MM.1S (cell line): ENCODE measurements at regions not wholly inside any gene's neighbourhood (a gene's known extent, or its start where the extent isn't known, plus 50 kb on each side); places are given as distances from the start of the nearest gene placed in this dataset.

Source experiments
- DNase-seq: peaks from one replicate; pipeline ENCODE4 v3.0.0-alpha.2; 2015
- H2AFZ ChIP-seq: fragments of 300-600 bp; sonication (generic); 2 replicates; pipeline ENCODE4 v1.6.0; 2016; ENCODE audit warnings: antibody characterized with exemption, low read length
- H3F3A ChIP-seq: fragments of 300-600 bp; sonication (generic); 2 replicates; pipeline ENCODE4 v1.6.1; 2016; ENCODE audit warnings: mild to moderate bottlenecking, antibody characterized with exemption, low read length, moderate library complexity, mixed read lengths; ENCODE audit not compliant: insufficient read depth
- H3K27ac ChIP-seq: fragments of 300-600 bp; sonication (generic); 2 replicates; pipeline ENCODE4 v1.5.1; 2016; ENCODE audit warnings: mild to moderate bottlenecking, low read length
- H3K27me3 ChIP-seq: fragments of 300-600 bp; sonication (generic); replicated peaks from 2 replicates; pipeline ENCODE4 v1.6.0; 2016; ENCODE audit warnings: low read length; ENCODE audit not compliant: insufficient read depth
- H3K36me3 ChIP-seq: fragments of 300-600 bp; sonication (generic); replicated peaks from 2 replicates; pipeline ENCODE4 v1.6.1; 2016; ENCODE audit warnings: mild to moderate bottlenecking, low read length, mixed read lengths; ENCODE audit not compliant: insufficient read depth
- H3K4me1 ChIP-seq: fragments of 300-600 bp; sonication (generic); 2 replicates; pipeline ENCODE4 v1.6.1; 2016; ENCODE audit warnings: low read length, mixed read lengths
- H3K4me2 ChIP-seq: fragments of 300-600 bp; sonication (generic); 2 replicates; pipeline ENCODE4 v1.6.0; 2016; ENCODE audit warnings: low read depth, low read length
- H3K4me3 ChIP-seq: fragments of 300-600 bp; sonication (generic); 2 replicates; pipeline ENCODE4 v1.5.1; 2016; ENCODE audit warnings: low read length, mixed read lengths
- H3K79me2 ChIP-seq: fragments of 300-600 bp; sonication (generic); 2 replicates; pipeline ENCODE4 v1.6.1; 2016; ENCODE audit warnings: mixed run types, low read length, mixed read lengths
- H3K9ac ChIP-seq: fragments of 300-600 bp; sonication (generic); 2 replicates; pipeline ENCODE4 v1.6.1; 2016; ENCODE audit warnings: low read length, mixed read lengths
- H3K9me2 ChIP-seq: fragments of 300-600 bp; sonication (generic); replicated peaks from 2 replicates; pipeline ENCODE4 v1.6.1; 2016; ENCODE audit warnings: mild to moderate bottlenecking, low read length, mixed read lengths; ENCODE audit not compliant: insufficient read depth
- H3K9me3 ChIP-seq: fragments of 300-600 bp; sonication (generic); replicated peaks from 2 replicates; pipeline ENCODE4 v1.6.1; 2016; ENCODE audit warnings: mild to moderate bottlenecking, low read length, mixed read lengths; ENCODE audit not compliant: insufficient read depth
- H4K20me1 ChIP-seq: fragments of 300-600 bp; sonication (generic); 2 replicates; pipeline ENCODE4 v1.6.1; 2016; ENCODE audit warnings: mild to moderate bottlenecking, low read length, moderate library complexity, mixed read lengths; ENCODE audit not compliant: insufficient read depth
- CTCF ChIP-seq: fragments of 300-600 bp; sonication (generic); IDR thresholded peaks from 2 replicates; pipeline ENCODE4 v1.5.1; 2016; ENCODE audit warnings: antibody characterized with exemption, low read length, mixed read lengths
- EZH2 ChIP-seq: fragments of 300-600 bp; sonication (generic); optimal IDR thresholded peaks from 2 replicates; pipeline ENCODE3; 2017; ENCODE audit warnings: low read depth, mild to moderate bottlenecking, antibody characterized with exemption, low read length, mixed read lengths
- EZH2phosphoT487 ChIP-seq: fragments of 300-600 bp; sonication (generic); IDR thresholded peaks from 2 replicates; pipeline ENCODE4 v1.6.1; 2018; ENCODE audit warnings: antibody characterized with exemption, low read length

GRCh38 chr20:57004951-57005933 is 261.2 kb downstream of the BMP7 start:
- no peaks in the 10 kb centered on the region for H3K36me3 ChIP-seq
- TF ChIP-seq EZH2 (no peak), CTCF (no peak), EZH2phosphoT487 (no peak)

GRCh38 chr20:57006411-57007170 is 259.9 kb downstream of the BMP7 start:
- Histone ChIP-seq H3K4me1 (peaks cover 50% of the 10 kb centered on the region), H4K20me1 (no peaks in the 10 kb centered on the region), H3K9me3 (no peaks in the 10 kb centered on the region), H3K79me2 (no peaks in the 10 kb centered on the region), H3K4me3 (peak overlapping the region; percentile 53), H3K36me3 (no peaks in the 10 kb centered on the region), H3K27ac (peak overlapping the region; percentile 92), H2AFZ (peak overlapping the region; percentile 60), H3K4me2 (peak overlapping the region; percentile 97), H3F3A (peaks cover 35% of the 10 kb centered on the region), H3K27me3 (no peaks in the 10 kb centered on the region), H3K9ac (peak overlapping the region; percentile 56), H3K9me2 (no peaks in the 10 kb centered on the region)
- no peak for TF ChIP-seq EZH2
- no peak for TF ChIP-seq EZH2phosphoT487
- no peak for TF ChIP-seq CTCF
- peak; percentile 42 for DNase-seq

More at GRCh38 chr20:57004951-57005933, 261.2 kb downstream of the BMP7 start:
- H3F3A ChIP-seq, result peaks cover 35% of the 10 kb centered on the region
- H3K9me3 ChIP-seq, result no peaks in the 10 kb centered on the region
- no peak for DNase-seq
- H2AFZ ChIP-seq, result no peak overlapping the region
- no peaks in the 10 kb centered on the region for H4K20me1 ChIP-seq
- H3K4me1 ChIP-seq, result peaks cover 50% of the 10 kb centered on the region
- no peaks in the 10 kb centered on the region for H3K79me2 ChIP-seq
- no peak overlapping the region for H3K4me2 ChIP-seq
- no peak overlapping the region for H3K27ac ChIP-seq
- H3K9ac ChIP-seq, result no peak overlapping the region
- no peaks in the 10 kb centered on the region for H3K27me3 ChIP-seq
- H3K4me3 ChIP-seq, result no peak overlapping the region
- H3K9me2 ChIP-seq, result no peaks in the 10 kb centered on the region

- Histone ChIP-seq H2AFZ (peak overlapping the region; percentile 60), H3K27me3 (no peaks in the 10 kb centered on the region), H3K4me1 (peaks cover 49% of the 10 kb centered on the region), H3K9ac (peak overlapping the region; percentile 56), H3K9me3 (no peaks in the 10 kb centered on the region), H3K4me2 (peak overlapping the region; percentile 97), H3K36me3 (no peaks in the 10 kb centered on the region), H3F3A (peaks cover 35% of the 10 kb centered on the region), H3K9me2 (no peaks in the 10 kb centered on the region), H4K20me1 (no peaks in the 10 kb centered on the region), H3K79me2 (no peaks in the 10 kb centered on the region), H3K27ac (peak overlapping the region; percentile 92), H3K4me3 (peak overlapping the region; percentile 53)
- no peak for TF ChIP-seq EZH2phosphoT487
- TF ChIP-seq EZH2, result no peak
- no peak for TF ChIP-seq CTCF
- DNase-seq, result peak; percentile 89
Observed at GRCh38 chr20:57007171-57007540, 259.3 kb downstream of the BMP7 start.
